HCT116 (cell line): ENCODE measurements at regions not wholly inside any gene's neighbourhood (a gene's known extent, or its start where the extent isn't known, plus 50 kb on each side); places are given as distances from the start of the nearest gene placed in this dataset.

Experiments
- ATAC-seq: fragments of 200-7000 bp; cut with Tn5 transposase; 2 replicates; pipeline ENCODE4 v1.9.1; 2020; ENCODE audit warnings: mild to moderate bottlenecking, moderate library complexity
- BruUV-seq: library from RNA; stranded (reverse); fragments of 400-500 nt; replicated peaks from 2 replicates; lab custom pipeline; 2021; lab: Mats Ljungman, UMichigan
- CTCF ChIA-PET: fragments of 300-600 bp; sonication (Branson Sonifier 250); formaldehyde crosslinking; loops from one replicate; lab custom pipeline; 2021; ENCODE audit warnings: antibody characterized with exemption; lab: Charles Lee
- POLR2A ChIA-PET: fragments of 300-600, 350-600 bp; sonication (Branson Sonifier 250); formaldehyde crosslinking; loops from one replicate; lab custom pipeline; 2021; ENCODE audit warnings: antibody characterized with exemption; lab: Charles Lee
- RAD21 ChIA-PET, 2 experiments: fragments of 300-600 bp; sonication (Branson Sonifier 250); formaldehyde crosslinking; loops; one replicate each; lab custom pipeline; 2023; ENCODE audit warnings: low total read pairs in 2 of 2; ENCODE audit not compliant: uncharacterized antibody in 2 of 2, unreplicated experiment in 2 of 2, low non-redundant PET in 1 of 2; lab: Charles Lee
- DNase-seq: peaks from one replicate; pipeline ENCODE4 v3.0.0-alpha.2; 2010; ENCODE audit warnings: low read depth, low spot score
- H2AFZ ChIP-seq: fragments of 200-600 bp; shearing (Covaris generic), sonication (generic); 2 replicates; pipeline ENCODE4 v1.6.1; 2017; ENCODE audit warnings: low read depth, mixed run types, mixed read lengths, antibody characterized with exemption, low read length; ENCODE audit not compliant: poor library complexity, severe bottlenecking
- H3K27ac ChIP-seq: 2 replicates; pipeline ENCODE4 v1.5.1; 2012; ENCODE audit warnings: low read depth, low read length
- H3K27me3 ChIP-seq: fragments of 200-600 bp; sonication (generic); 2 replicates; pipeline ENCODE4 v1.6.1; 2016; ENCODE audit warnings: mixed run types, low read length, mixed read lengths; ENCODE audit not compliant: insufficient read depth
- H3K36me3 ChIP-seq, 2 experiments: fragments of 200-500 bp in 1 of 2; fragments of 200-600 bp in 1 of 2; sonication (Bioruptor generic) in 1 of 2; sonication (generic) in 1 of 2; 2 replicates each; pipeline versions ENCODE4 v1.5.1 to v1.6.1; 2014 to 2016; ENCODE audit warnings: low read length in 2 of 2, inconsistent platforms in 1 of 2, mixed read lengths in 1 of 2, mixed run types in 1 of 2; ENCODE audit not compliant: insufficient read depth in 2 of 2, control insufficient read depth in 1 of 2
- H3K4me1 ChIP-seq, 2 experiments: fragments of 200-600 bp in 1 of 2; sonication (generic) in 1 of 2; 2 replicates each; pipeline versions ENCODE4 v1.5.1 to v1.6.1; 2012 to 2017; ENCODE audit warnings: low read length in 2 of 2, inconsistent platforms in 1 of 2, mild to moderate bottlenecking in 1 of 2, mixed read lengths in 1 of 2, mixed run types in 1 of 2, moderate library complexity in 1 of 2; ENCODE audit not compliant: insufficient read depth in 2 of 2, control insufficient read depth in 1 of 2
- H3K4me2 ChIP-seq: fragments of 200-600 bp; sonication (generic); 2 replicates; pipeline ENCODE4 v1.6.1; 2017; ENCODE audit warnings: mixed run types, low read length, mixed read lengths
- H3K4me3 ChIP-seq, 2 experiments: fragments of 200-600 bp in 1 of 2; sonication (generic) in 1 of 2; replicated peaks in 1 of 2; 2 replicates each; pipeline ENCODE4 v1.5.1; 2011 to 2016; ENCODE audit warnings: low read length in 2 of 2, control low read depth in 1 of 2, low read depth in 1 of 2, mild to moderate bottlenecking in 1 of 2, mixed read lengths in 1 of 2, mixed run types in 1 of 2
- H3K79me2 ChIP-seq: fragments of 200-600 bp; sonication (generic); 2 replicates; pipeline ENCODE4 v1.6.1; 2017; ENCODE audit warnings: mild to moderate bottlenecking, mixed run types, low read length, moderate library complexity, mixed read lengths; ENCODE audit not compliant: insufficient read depth
- H3K9ac ChIP-seq: fragments of 200-600 bp; sonication (generic); 2 replicates; pipeline ENCODE4 v1.6.1; 2016; ENCODE audit warnings: low read length, mixed read lengths
- H3K9me2 ChIP-seq: fragments of 200-600 bp; sonication (generic), shearing (Covaris generic); 2 replicates; pipeline ENCODE4 v1.6.1; 2017; ENCODE audit warnings: mixed run types, mild to moderate bottlenecking, moderate library complexity; ENCODE audit not compliant: insufficient read depth
- H3K9me3 ChIP-seq, 2 experiments: fragments of 200-500 bp in 1 of 2; fragments of 200-600 bp in 1 of 2; sonication (Bioruptor generic) in 1 of 2; sonication (generic) in 1 of 2; 2 replicates each; pipeline ENCODE4 v1.6.1; 2014 to 2017; ENCODE audit warnings: low read length in 2 of 2, mixed read lengths in 2 of 2, inconsistent platforms in 1 of 2, low read depth in 1 of 2, mild to moderate bottlenecking in 1 of 2, mixed run types in 1 of 2, moderate library complexity in 1 of 2; ENCODE audit not compliant: control insufficient read depth in 1 of 2, insufficient read depth in 1 of 2
- H4K20me1 ChIP-seq: fragments of 200-600 bp; sonication (generic), shearing (Covaris generic); 2 replicates; pipeline ENCODE4 v1.6.1; 2017; ENCODE audit warnings: mixed run types, mild to moderate bottlenecking, moderate library complexity; ENCODE audit not compliant: insufficient read depth
- CEBPB ChIP-seq: IDR thresholded peaks from 2 replicates; pipeline ENCODE4 v1.6.1; 2012; ENCODE audit warnings: low read depth
- CTCF ChIP-seq, 3 experiments: fragments of 200-600 bp in 1 of 3; sonication (generic) in 1 of 3; IDR thresholded peaks in 2 of 3; conservative IDR thresholded peaks in 1 of 3; 2 replicates each; pipeline ENCODE4 v1.5.1; 2012 to 2017; ENCODE audit warnings: low read depth in 2 of 3, low read length in 2 of 3, antibody characterized with exemption in 1 of 3, borderline replicate concordance in 1 of 3, control low read depth in 1 of 3, mild to moderate bottlenecking in 1 of 3, mixed read lengths in 1 of 3, mixed run types in 1 of 3, moderate library complexity in 1 of 3; ENCODE audit not compliant: insufficient read depth in 1 of 3
- ELF1 ChIP-seq: IDR thresholded peaks from 2 replicates; pipeline ENCODE4 v1.6.1; 2012; ENCODE audit warnings: low read depth, borderline replicate concordance
- EZH2 ChIP-seq: fragments of 200-600 bp; sonication (generic); IDR thresholded peaks from 2 replicates; pipeline ENCODE4 v1.6.1; 2017; ENCODE audit warnings: antibody characterized with exemption, mixed run types
- EZH2phosphoT487 ChIP-seq: fragments of 200-600 bp; IDR thresholded peaks from 2 replicates; pipeline ENCODE4 v1.6.1; 2018; ENCODE audit warnings: antibody characterized with exemption, borderline replicate concordance
- JUND ChIP-seq: IDR thresholded peaks from 2 replicates; pipeline ENCODE4 v1.6.1; 2012
- POLR2A ChIP-seq: IDR thresholded peaks from 2 replicates; pipeline ENCODE4 v1.7.0; 2011; ENCODE audit warnings: borderline replicate concordance; ENCODE audit not compliant: insufficient read depth, insufficient read length; ENCODE audit errors: extremely low read depth
- RAD21 ChIP-seq: IDR thresholded peaks from 2 replicates; pipeline ENCODE4 v1.6.1; 2012; ENCODE audit warnings: low read depth, mild to moderate bottlenecking
- REST ChIP-seq: IDR thresholded peaks from 2 replicates; pipeline ENCODE4 v1.6.1; 2012; ENCODE audit warnings: low read depth
- SIN3A ChIP-seq: IDR thresholded peaks from 2 replicates; pipeline ENCODE4 v1.6.1; 2012; ENCODE audit warnings: low read depth
- SRF ChIP-seq: IDR thresholded peaks from 2 replicates; pipeline ENCODE4 v1.6.1; 2012; ENCODE audit warnings: low read depth
- TCF7L2 ChIP-seq: IDR thresholded peaks from 2 replicates; pipeline ENCODE4 v1.7.0; 2011; ENCODE audit warnings: borderline replicate concordance, inconsistent platforms; ENCODE audit not compliant: insufficient read depth, insufficient read length; ENCODE audit errors: extremely low read depth
- ZBTB33 ChIP-seq: IDR thresholded peaks from 2 replicates; pipeline ENCODE4 v1.6.1; 2011; ENCODE audit warnings: mild to moderate bottlenecking, low read length, moderate library complexity; ENCODE audit not compliant: insufficient replicate concordance; ENCODE audit errors: extremely low read depth
- intact Hi-C: fragments of 100-400 bp; cut with micrococcal nuclease; formaldehyde crosslinking; loops from 2 replicates; pipeline ENCODE4 v1.10.0; 2022

GRCh38 chr4:26126994-26127393, 193.8 kb upstream of the RBPJ start:
- H3K4me2 ChIP-seq = no peak overlapping the region
- ChIA-PET RAD21 (no interaction called here), POLR2A (no interaction called here)
- H3K9ac ChIP-seq = no peak overlapping the region
- no peaks in the 10 kb centered on the region for H3K9me3 ChIP-seq
- no peaks in the 10 kb centered on the region for H3K79me2 ChIP-seq
- ATAC-seq = no peak
- no peak overlapping the region for H3K4me3 ChIP-seq
- H2AFZ ChIP-seq = no peak overlapping the region
- H3K36me3 ChIP-seq = no peaks in the 10 kb centered on the region
- H3K9me2 ChIP-seq = no peaks in the 10 kb centered on the region
- no peak for TF ChIP-seq ELF1
- TF ChIP-seq CTCF (IDR thresholded peaks at IDR 0.05 in 2 of 3, conservative IDR thresholded peaks at IDR 0.05 in 1 of 3; ENCODE audit: borderline replicate concordance in 1 of 3, insufficient read depth in 1 of 3, low read depth in 2 of 3, low read length in 2 of 3) = no peak
- no peak for TF ChIP-seq CEBPB
- TF ChIP-seq RAD21 = no peak
- TF ChIP-seq ZBTB33 = no peak
- TF ChIP-seq EZH2 = no peak
- no peak for TF ChIP-seq POLR2A
- no peak for TF ChIP-seq TCF7L2
- no peak for TF ChIP-seq SIN3A
- no peak for TF ChIP-seq JUND
- no peak for TF ChIP-seq SRF
- no peak for TF ChIP-seq EZH2phosphoT487
- TF ChIP-seq REST = no peak
- TF ChIP-seq, all 23 proteins: peak for 0
- no peaks in the 10 kb centered on the region for H4K20me1 ChIP-seq
- H3K27ac ChIP-seq = no peak overlapping the region
- CTCF ChIA-PET = no interaction called here
- DNase-seq = no peak
- intact Hi-C loops = no loop called here
- H3K27me3 ChIP-seq = no peaks in the 10 kb centered on the region
- H3K4me1 ChIP-seq = peaks cover 0 to 7% of the 10 kb centered on the region in 2 experiments; a peak in 1 of 4 replicates
- no TSS peak for BruUV-seq
